ENCODE measurements at regions not wholly inside any gene's neighbourhood (a gene's known extent, or its start where the extent isn't known, plus 50 kb on each side); places are given as distances from the start of the nearest gene placed in this dataset.
A peak's percentile ranks its signal among the peaks of the same experiment; 100 is the strongest.

- H3K27me3 ChIP-seq, result no peaks in the 10 kb centered on the region
- peak in 1 of 2 donors; percentile 13 for DNase-seq
- TF ChIP-seq CTCF (IDR thresholded peaks at IDR 0.05) (no peak), POLR2A (IDR thresholded peaks at IDR 0.05) (no peak)
- H3K36me3 ChIP-seq, result no peaks in the 10 kb centered on the region
- H3K27ac ChIP-seq, result no peak overlapping the region
- H3K9me3 ChIP-seq, result no peaks in the 10 kb centered on the region
- H3K4me1 ChIP-seq, result no peaks in the 10 kb centered on the region
- intact Hi-C loops (cut with DNase I; ENCODE audit: low total_unique reads), result no loop called here
- H3K4me3 ChIP-seq, result no peak overlapping the region
These were observed 51.0 kb upstream of the KLF13 start for GRCh38 chr15:31275331-31276262.

- H3K4me3 ChIP-seq, result no peak overlapping the region
- H3K36me3 ChIP-seq, result no peaks in the 10 kb centered on the region
- H3K27me3 ChIP-seq, result no peaks in the 10 kb centered on the region
- no peaks in the 10 kb centered on the region for H3K9me3 ChIP-seq
- TF ChIP-seq POLR2A (IDR thresholded peaks at IDR 0.05), result no peak
- no peak for TF ChIP-seq CTCF (IDR thresholded peaks at IDR 0.05)
- intact Hi-C loops (cut with DNase I; ENCODE audit: low total_unique reads), result no loop called here
- no peak for DNase-seq
- no peaks in the 10 kb centered on the region for H3K4me1 ChIP-seq
- H3K27ac ChIP-seq, result no peak overlapping the region
These were observed 49.9 kb upstream of the KLF13 start for GRCh38 chr15:31276596-31277298.
